ENCODE measurements at regions not wholly inside any gene's neighbourhood (a gene's known extent, or its start where the extent isn't known, plus 50 kb on each side); places are given as distances from the start of the nearest gene placed in this dataset.

DNA sequence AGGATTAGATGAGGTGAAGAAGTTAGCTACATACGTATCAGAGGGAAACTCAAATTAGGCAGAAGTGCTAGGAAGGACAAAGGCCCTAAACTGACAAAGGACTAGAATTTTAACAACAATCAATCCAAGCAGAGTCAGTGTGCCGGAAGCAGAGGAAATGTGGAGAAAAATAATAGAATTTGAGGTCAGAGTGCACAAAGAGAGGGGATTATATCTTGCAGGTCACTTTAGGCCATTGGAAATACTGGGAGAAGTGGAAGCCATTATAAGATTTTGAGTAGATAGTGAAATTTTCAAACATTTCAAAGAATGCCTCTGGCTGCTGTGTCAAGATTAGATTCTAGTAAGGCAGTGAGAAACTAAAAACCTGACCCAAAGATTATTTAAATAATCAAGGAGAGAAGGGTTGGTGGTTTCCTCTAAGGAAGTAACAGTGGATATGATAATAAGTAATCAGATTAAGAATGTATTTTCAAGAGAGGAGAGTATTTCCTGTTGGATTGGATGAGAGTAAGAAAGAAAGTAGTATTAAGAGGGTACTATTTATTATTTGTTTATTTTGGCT lies 889.2 kb upstream of the NCAM2 start:
- TF ChIP-seq ZNF274 (IDR thresholded peaks at IDR 0.05; ENCODE audit: low read depth, low read length) = no peak
- TF ChIP-seq YY1 (IDR thresholded peaks at IDR 0.05; ENCODE audit: insufficient read depth, insufficient read length) = no peak

Measured in NT2/D1 (cell line).